T47D (cell line): ENCODE measurements at regions not wholly inside any gene's neighbourhood (a gene's known extent, or its start where the extent isn't known, plus 50 kb on each side); places are given as distances from the start of the nearest gene placed in this dataset.

Experiments
- DNase-seq, 2 experiments: peaks; one replicate each; pipeline versions ENCODE4 v3.0.0 to v3.0.0-alpha.2; 2011 to 2012; ENCODE audit warnings: low read depth in 1 of 2, low spot score in 1 of 2
- JUND ChIP-seq: IDR thresholded peaks from 2 replicates; pipeline ENCODE4 v1.6.1; 2012; ENCODE audit warnings: low read depth
- in situ Hi-C: cut with HindIII; loops from 2 replicates; pipeline ENCODE4 v1.10.0; 2016; ENCODE audit warnings: low sequenced_read_pairs, low pct_unique_long_range_greater_than_20kb

- TF ChIP-seq JUND = no peak
- in situ Hi-C loops = no loop called here
- DNase-seq = no peak
Observed at GRCh38 chr1:229079016-229079595, 191.8 kb upstream of the RAB4A start.

GRCh38 chr1:229080361-229080760, 190.6 kb upstream of the RAB4A start:
- no peak for TF ChIP-seq JUND
- no peak for DNase-seq
- in situ Hi-C loops = no loop called here

- DNase-seq = no peak
- in situ Hi-C loops = no loop called here
- no peak for TF ChIP-seq JUND
Observed at GRCh38 chr1:229085291-229085690, 185.6 kb upstream of the RAB4A start.

GRCh38 chr1:229086091-229086490, 184.8 kb upstream of the RAB4A start:
- DNase-seq = no peak
- no peak for TF ChIP-seq JUND
- in situ Hi-C loops = no loop called here

- in situ Hi-C loops = no loop called here
- DNase-seq = no peak
- no peak for TF ChIP-seq JUND
Observed at GRCh38 chr1:229086686-229087085, 184.2 kb upstream of the RAB4A start.

GRCh38 chr1:229087339-229087738, 183.6 kb upstream of the RAB4A start:
- no peak for DNase-seq

GRCh38 chr1:229087906-229088305, 183.0 kb upstream of the RAB4A start:
- TF ChIP-seq JUND = no peak
- in situ Hi-C loops = no loop called here

More at GRCh38 chr1:229087339-229087738, 183.6 kb upstream of the RAB4A start:
- in situ Hi-C loops = no loop called here
- TF ChIP-seq JUND = no peak

GRCh38 chr1:229088711-229089110, 182.2 kb upstream of the RAB4A start:
- in situ Hi-C loops = no loop called here
- no peak for TF ChIP-seq JUND
- no peak for DNase-seq

More at GRCh38 chr1:229087906-229088305, 183.0 kb upstream of the RAB4A start:
- DNase-seq = no peak

GRCh38 chr1:229089586-229090208, 181.2 kb upstream of the RAB4A start:
- DNase-seq = no peak
- in situ Hi-C loops = no loop called here
- TF ChIP-seq JUND = no peak

- in situ Hi-C loops = no loop called here
- DNase-seq = no peak
- TF ChIP-seq JUND = no peak
Observed at GRCh38 chr1:229091721-229092136, 179.2 kb upstream of the RAB4A start.

GRCh38 chr1:229092377-229093237, 178.3 kb upstream of the RAB4A start:
- in situ Hi-C loops = no loop called here
- no peak for TF ChIP-seq JUND
- no peak for DNase-seq

- in situ Hi-C loops = no loop called here
- TF ChIP-seq JUND = no peak
- no peak for DNase-seq
Observed at GRCh38 chr1:229093238-229093540, 177.7 kb upstream of the RAB4A start.

GRCh38 chr1:229093609-229094336, 177.1 kb upstream of the RAB4A start:
- TF ChIP-seq JUND = no peak
- in situ Hi-C loops = no loop called here
- peak; percentile 40 to 92 for DNase-seq
